Retinal pigment epithelial cell (primary cell): ENCODE measurements at regions not wholly inside any gene's neighbourhood (a gene's known extent, or its start where the extent isn't known, plus 50 kb on each side); places are given as distances from the start of the nearest gene placed in this dataset.

Experiments used
- DNase-seq: peaks from one replicate; pipeline ENCODE4 v3.0.0-alpha.2; 2010; ENCODE audit warnings: low read depth
- H3K4me3 ChIP-seq: 2 replicates; pipeline ENCODE4 v1.5.1; 2011; ENCODE audit warnings: mild to moderate bottlenecking, low read length, control low read depth, moderate library complexity
- TF ChIP-seq, protein P1 (sequence below): conservative IDR thresholded peaks from 2 replicates; pipeline ENCODE4 v1.5.1; 2011; ENCODE audit warnings: low read depth, low read length, control low read depth, inconsistent platforms

DNA sequence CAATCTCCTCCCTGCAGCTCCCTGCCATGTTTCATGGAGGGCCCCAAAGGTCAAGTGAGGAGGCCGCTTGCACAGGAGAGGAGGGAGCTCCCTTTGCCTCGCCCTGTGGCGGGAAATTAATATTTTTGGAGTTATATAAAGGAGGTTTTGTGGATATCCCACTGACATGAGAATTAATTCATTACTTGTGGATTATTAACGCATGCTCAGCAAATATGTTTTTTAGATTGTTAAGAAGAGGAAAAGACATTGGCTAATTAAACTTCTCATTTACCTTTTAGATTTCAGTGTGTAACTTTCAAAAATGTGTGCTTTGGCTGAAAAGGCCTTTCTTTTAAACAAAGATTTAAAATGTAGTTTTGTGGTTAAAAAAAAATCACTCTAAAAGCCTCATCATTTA lies 474.0 kb downstream of the SOCS6 start:
- no peak overlapping the region for H3K4me3 ChIP-seq
- TF ChIP-seq, protein P1, sequence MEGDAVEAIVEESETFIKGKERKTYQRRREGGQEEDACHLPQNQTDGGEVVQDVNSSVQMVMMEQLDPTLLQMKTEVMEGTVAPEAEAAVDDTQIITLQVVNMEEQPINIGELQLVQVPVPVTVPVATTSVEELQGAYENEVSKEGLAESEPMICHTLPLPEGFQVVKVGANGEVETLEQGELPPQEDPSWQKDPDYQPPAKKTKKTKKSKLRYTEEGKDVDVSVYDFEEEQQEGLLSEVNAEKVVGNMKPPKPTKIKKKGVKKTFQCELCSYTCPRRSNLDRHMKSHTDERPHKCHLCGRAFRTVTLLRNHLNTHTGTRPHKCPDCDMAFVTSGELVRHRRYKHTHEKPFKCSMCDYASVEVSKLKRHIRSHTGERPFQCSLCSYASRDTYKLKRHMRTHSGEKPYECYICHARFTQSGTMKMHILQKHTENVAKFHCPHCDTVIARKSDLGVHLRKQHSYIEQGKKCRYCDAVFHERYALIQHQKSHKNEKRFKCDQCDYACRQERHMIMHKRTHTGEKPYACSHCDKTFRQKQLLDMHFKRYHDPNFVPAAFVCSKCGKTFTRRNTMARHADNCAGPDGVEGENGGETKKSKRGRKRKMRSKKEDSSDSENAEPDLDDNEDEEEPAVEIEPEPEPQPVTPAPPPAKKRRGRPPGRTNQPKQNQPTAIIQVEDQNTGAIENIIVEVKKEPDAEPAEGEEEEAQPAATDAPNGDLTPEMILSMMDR, result no peak

GRCh38 chr18:70758780-70759179 lies 469.9 kb downstream of the SOCS6 start:
- H3K4me3 ChIP-seq, result no peak overlapping the region
- no peak for DNase-seq
- TF ChIP-seq, protein P1, result no peak

More for the DNA sequence above, 474.0 kb downstream of the SOCS6 start:
- no peak for DNase-seq

- no peak overlapping the region for H3K4me3 ChIP-seq
- DNase-seq, result no peak
Measured at GRCh38 chr18:70754486-70754885, 465.6 kb downstream of the SOCS6 start.

GRCh38 chr18:70732916-70733315 lies 444.1 kb downstream of the SOCS6 start:
- no peak overlapping the region for H3K4me3 ChIP-seq
- TF ChIP-seq, protein P1, result no peak
- no peak for DNase-seq

More at GRCh38 chr18:70754486-70754885, 465.6 kb downstream of the SOCS6 start:
- TF ChIP-seq, protein P1, result no peak

DNA sequence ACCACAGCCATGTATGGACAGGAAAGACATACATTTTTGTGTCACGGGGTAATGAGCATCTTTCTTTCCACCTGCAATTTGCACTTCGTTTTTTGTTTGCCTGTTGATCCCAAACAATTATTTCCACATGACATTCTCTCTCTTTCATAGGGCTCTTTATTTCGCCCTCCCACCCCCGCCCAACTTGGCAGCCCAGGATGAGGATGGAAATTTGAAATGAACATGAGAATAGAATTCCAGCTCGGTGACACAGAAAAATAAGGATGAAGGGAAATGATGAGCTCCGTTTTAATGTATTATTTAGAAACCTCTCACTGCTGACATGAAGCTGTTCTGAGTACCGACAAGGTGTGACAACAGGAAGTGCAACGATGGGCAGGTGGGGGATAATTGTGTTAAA lies 443.3 kb downstream of the SOCS6 start:
- no peak for DNase-seq
- TF ChIP-seq, protein P1, result no peak
- no peak overlapping the region for H3K4me3 ChIP-seq

- no peak overlapping the region for H3K4me3 ChIP-seq
- DNase-seq, result no peak
- TF ChIP-seq, protein P1, result no peak
Measured at GRCh38 chr18:70720607-70721006, 431.8 kb downstream of the SOCS6 start.

GRCh38 chr18:70709720-70710119 lies 420.9 kb downstream of the SOCS6 start:
- DNase-seq, result no peak
- TF ChIP-seq, protein P1, result no peak

More at GRCh38 chr18:70709720-70710119, 420.9 kb downstream of the SOCS6 start:
- H3K4me3 ChIP-seq, result no peak overlapping the region
